HTR-8/SVneo (cell line): ENCODE measurements at regions not wholly inside any gene's neighbourhood (a gene's known extent, or its start where the extent isn't known, plus 50 kb on each side); places are given as distances from the start of the nearest gene placed in this dataset.

Experiments
- DNase-seq: peaks from one replicate; pipeline ENCODE4 v3.0.0; 2011; ENCODE audit warnings: low spot score, mixed read lengths; ENCODE audit not compliant: insufficient read length
- FAIRE-seq: peaks from 2 replicates; lab custom pipeline; 2011; peaks lifted over from hg19 to GRCh38; lab: Jason Lieb, UNC

DNA sequence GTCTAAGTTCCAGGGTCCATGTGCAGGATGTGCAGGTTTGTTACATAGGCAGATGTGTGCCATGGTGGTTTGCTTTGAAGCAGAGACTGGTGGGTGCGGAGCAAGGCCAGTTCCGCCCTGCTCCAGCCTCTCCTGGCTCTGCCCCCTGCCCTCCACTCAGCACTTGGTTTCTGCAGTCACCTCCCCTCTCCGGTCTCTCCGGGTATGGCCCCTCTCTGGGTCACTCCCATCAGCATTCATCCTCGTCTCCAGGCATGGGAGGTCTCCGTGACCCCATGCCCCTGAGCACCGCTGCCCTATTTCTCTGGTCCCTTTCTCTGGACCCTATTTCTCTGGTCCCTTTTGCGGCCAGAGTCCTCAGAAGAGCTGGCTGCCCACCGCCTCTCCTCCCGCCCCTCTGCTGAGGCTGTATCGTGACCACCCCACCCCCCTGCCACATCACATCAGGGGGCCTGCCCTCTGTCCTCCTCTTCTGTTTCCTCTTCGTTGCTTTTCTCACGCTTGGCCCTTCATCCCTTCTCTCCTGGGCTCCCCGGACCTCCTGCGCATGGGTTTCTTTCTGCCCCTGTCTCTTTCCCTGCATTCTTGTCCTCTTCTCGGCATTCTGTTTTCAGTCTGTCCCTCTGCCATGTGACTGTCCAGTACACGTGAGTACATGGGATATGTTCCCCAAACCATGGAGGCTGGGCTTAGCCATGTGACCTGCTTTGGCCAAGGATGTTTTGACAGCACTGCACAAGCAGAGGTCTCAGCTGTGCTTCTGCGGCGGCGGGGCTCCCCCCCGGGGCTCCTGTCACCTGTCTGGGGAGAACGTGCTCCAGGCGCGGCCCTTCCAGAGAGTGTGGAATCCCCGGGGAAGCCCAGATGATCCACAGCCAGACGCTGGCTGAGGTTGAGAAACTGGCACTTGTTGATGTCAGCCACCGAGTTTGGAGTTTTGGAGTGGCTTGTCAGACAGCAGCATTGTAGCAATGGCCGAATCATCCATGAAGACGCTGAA is 54.4 kb upstream of the C1orf174 start:
- DNase-seq (no peak), FAIRE-seq (no peak)

DNA sequence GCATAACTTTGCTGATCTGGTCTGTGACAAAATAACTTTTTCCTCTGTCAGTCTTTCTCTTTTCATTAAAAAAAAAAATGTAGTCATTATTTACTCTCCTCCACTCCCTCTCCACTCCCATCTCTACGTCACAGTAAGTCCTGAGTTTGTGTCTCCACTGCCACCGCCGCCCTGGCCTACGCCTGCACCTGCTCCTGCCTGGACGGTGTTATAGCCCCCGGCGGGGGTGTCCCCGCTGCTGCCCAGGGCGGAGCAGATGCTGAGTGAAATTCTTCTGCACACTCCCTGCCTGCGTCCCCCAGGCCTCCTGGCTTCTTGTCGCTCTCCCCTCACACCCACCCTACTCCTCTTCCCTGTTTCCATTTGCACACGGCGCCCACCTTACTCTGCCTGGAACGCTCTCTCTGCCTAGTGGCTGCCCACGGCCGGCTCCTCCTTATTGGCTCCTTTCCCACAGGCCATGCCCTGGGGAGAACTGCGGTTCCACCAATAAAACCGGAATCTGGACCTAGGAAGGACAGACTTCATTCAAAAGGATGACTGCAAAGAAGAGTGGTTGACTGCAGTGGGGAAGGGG is 55.2 kb upstream of the C1orf174 start:
- FAIRE-seq: no peak
- DNase-seq: no peak

DNA sequence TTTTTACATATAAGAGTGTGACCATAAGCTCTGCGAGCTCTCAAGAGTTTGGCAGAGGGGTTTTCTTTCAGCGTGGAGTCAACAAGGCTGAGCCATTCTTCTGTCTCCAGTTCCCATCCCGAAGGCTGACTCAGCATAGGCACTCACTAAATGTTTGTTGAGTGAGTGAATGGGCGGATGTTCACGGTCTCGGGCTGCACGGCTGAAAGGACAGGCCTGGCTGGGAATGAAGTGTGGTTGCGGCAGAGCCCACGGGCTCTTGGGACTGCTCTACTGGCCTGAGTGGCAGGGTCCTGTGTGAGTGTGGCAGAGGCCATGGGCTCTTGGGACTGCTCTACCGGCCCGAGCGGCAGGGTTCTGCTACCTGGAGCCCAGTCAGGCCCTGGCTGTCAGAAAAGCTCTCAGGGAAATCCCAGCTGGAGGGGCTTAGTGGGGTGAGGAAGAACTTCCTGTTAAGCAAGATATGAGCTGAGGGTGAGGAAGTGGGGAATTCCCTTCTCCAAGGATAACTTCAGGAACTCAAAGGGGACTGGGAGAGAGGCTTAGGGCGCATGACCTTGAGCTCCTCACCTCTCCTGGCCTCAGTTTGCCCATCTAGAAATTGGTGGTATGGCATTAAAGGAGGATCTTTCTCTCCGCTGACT is 56.6 kb upstream of the C1orf174 start:
- FAIRE-seq (no peak), DNase-seq (no peak)

GRCh38 chr1:3959361-3959760 is 59.3 kb upstream of the C1orf174 start:
- FAIRE-seq (no peak), DNase-seq (no peak)

DNA sequence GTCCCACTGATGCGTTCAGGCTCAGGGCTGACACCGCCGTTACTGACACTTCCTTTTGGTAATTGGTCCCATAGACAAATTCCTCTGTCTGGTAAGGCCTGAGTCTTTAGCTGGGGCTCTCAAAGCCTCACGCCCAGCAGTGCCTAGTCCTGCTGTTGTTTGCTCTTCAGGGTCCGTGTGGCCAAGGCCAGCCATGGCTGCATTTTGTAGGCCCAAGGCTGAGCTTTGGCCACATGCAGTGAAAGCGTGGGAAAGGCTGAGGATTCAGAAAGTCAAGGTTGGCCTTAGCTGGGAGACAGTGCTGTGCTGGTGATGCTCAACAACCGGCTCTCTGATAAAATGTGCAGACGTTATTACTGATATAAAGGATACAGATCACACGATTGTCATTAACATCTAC is 63.5 kb upstream of the C1orf174 start:
- no peak for DNase-seq
- FAIRE-seq: no peak

DNA sequence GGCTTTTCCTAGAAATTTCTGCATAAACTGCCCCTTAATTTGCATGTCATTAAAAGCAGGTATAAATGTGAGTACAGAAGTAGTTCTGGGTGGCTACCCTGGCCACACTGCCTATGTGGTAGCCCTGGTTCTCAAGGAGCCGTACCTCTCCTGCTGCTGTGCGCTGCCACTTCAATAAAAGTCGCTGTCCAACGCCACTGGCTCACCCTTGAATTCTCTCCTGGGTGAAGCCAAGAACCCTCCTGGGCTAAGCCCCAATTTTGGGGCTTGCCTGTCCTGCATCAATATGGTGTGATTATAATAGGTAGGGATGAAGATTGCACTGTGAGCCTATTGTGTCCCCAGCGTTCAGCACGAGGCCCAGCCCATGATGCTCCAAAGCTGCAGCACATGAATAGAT is 65.6 kb upstream of the C1orf174 start:
- FAIRE-seq (no peak), DNase-seq (no peak)

DNA sequence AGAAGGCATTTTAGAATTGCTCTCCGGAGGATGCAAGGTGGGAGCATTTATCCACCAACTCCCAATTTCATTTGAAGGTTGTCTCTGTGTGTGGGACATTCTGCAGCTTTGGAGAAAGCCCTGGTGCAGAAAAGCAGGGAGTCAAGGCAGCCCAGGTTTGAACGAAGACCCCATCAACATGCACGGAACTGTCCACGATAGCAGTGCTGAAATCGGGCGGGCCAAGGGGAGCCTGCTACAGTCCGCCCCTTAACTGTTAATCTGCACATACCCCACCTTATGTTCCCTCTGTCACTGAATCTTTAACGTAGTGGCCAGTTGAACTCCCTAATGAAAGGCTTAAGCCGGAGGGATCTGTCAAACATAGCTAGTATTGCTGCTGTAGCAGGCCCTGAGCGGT is 68.8 kb upstream of the C1orf174 start:
- DNase-seq (no peak), FAIRE-seq (no peak)

DNA sequence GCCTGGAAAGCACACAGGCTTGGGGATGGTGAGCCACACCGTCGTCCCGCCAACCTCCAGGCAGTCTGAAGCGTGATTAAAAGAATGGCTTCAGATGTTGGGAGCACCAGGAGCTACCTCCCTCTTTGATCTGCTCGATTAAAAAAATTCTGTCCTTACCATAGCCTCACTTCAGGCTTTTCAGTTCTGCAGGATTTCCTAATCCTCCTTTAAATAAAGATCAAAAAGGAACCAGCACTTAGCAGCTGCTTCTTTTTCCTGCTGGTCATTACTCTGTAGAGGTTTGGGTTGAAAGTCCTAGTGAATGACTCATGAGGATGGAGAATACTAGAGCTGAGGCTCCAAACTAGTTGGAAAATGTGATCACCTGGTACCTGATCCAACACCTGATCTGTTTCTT is 71.9 kb upstream of the C1orf174 start:
- DNase-seq: no peak
- no peak for FAIRE-seq

DNA sequence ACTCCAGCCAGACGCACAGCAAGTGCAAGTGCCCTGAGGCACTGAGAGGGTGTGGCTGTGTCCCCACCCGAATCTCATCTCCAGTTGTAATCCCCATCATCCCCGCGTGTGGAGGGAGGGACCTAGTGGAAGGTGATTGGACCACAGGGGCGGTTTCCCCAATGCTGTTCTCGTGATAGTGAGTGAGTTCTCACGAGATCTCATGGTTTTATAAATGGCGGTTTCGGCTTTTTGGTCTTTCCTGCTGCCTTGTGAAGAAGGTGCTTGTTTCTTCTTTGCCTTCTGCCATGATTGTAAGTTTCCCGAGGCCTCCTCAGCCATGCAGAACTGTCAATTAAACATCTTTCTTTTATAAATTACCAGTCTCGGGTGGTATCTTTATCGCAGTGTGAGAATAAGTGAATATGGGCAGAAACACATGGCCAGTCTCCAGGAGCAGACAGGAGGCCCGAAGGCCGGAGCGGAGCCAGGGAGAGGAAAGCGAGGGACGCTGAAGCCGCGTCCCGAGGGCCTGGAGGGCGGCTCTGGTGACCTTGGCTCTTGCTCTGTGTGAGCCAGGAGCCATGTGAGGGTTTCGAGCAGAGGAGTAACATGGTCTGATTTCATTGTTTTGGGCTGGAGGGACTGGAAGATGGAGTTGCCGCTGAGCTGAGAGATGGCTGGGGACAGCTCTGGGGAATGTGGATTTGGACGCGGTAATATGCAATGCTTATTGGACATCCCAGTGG is 76.0 kb upstream of the C1orf174 start:
- DNase-seq: no peak
- no peak for FAIRE-seq

GRCh38 chr1:3976821-3977220 is 76.7 kb upstream of the C1orf174 start:
- FAIRE-seq (no peak), DNase-seq (no peak)

DNA sequence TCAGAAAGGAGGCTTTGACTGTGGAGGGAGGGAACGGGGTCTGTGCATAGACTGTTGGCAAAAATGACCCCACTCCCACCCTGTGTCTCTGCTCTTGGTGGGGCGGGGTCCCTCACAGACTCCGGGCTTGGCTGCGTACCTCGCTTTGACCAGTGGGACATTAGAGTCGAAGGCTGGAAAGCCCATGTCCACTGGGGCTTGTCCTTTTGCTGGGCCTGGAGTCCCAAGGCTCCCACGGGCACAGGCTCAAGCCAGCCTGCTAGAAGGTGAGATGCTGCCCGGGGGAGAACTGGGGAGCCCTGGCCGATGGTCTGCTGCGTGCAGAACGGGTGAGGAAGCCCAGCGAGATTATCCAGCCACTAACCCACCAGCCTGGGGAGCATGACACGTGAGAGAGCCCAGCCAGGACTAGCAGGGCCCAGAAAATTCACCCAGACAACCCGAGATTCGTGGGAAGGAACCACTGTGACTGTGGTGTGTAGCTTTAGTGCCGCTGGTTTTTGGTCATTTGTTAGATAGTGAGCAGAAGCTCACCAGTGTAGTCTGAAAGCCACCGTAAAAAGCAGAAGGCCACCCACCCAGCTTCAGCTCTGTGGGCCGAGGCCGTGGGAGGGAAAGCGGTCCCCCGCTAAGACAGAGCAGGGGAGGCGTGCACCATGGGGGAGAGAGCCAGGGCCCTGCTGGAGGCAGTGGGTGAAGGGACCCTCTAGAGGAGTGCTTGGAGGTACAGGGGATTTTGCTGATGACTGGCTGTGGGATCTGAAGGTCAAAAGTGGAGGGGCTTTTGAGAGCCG is 78.3 kb upstream of the C1orf174 start:
- FAIRE-seq (no peak), DNase-seq (no peak)

- DNase-seq: no peak
- no peak for FAIRE-seq
Observed at GRCh38 chr1:3978990-3979325, 78.9 kb upstream of the C1orf174 start.

DNA sequence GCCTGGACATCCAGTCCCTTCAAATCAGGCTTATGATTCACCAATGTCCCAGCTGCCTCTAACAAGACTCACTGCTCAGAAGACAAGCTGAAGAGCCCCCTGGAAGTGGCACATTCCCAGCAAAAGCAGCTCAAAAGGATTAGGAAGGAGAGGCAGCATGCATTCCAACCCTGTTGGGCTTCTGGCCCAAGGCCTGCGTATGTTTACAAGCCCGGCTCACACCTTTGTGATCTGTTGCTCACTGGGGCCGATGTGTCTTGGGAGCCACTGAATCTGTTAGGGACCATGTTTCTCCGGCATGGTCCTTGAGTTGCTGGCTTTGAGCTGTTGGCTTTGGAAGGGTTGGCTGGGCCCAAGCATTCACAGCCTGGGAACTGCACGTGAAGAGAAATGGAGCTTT is 81.2 kb upstream of the C1orf174 start:
- no peak for FAIRE-seq
- DNase-seq: no peak

GRCh38 chr1:3981746-3982505 is 81.9 kb upstream of the C1orf174 start:
- FAIRE-seq (no peak), DNase-seq (no peak)

DNA sequence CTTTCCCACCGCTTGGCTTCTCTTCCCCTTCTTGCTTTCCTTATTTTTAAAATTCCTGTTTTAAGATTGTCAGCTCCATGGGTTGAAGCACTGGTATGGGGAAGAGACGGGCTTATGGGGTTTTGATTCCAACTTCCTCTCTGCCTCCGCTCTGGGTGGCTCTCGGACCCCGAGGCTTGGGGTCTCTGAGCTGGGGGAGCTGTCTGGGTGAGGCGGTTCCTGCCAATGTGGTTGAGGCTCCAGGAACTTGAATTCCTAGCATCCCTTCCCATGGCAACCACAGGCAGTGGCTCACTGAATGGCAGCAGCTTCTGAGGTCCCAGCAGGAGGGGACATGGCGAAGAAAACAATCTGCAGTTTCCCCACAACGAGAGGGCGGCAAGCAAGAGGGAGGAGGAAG is 83.1 kb upstream of the C1orf174 start:
- DNase-seq (no peak), FAIRE-seq (no peak)

DNA sequence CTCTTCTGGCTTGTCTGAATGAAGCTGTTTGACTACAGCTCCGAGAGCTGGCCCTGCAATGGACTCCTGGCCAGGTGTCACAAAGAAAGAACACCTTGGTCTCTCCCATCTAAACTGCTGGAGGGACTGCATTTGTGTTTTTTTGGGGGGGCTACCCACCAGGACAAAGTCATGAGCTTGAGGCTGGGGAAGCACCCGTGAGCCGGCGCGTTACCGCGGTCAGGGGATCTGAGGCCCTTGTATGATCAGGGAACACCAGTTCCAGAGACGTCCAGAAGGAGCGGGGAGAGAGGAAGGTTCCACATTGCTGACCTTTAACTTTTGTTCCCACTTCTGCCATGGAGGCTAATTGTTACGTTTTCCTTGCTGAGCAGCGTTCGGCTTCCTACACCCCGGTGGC is 84.5 kb upstream of the C1orf174 start:
- FAIRE-seq: no peak

DNA sequence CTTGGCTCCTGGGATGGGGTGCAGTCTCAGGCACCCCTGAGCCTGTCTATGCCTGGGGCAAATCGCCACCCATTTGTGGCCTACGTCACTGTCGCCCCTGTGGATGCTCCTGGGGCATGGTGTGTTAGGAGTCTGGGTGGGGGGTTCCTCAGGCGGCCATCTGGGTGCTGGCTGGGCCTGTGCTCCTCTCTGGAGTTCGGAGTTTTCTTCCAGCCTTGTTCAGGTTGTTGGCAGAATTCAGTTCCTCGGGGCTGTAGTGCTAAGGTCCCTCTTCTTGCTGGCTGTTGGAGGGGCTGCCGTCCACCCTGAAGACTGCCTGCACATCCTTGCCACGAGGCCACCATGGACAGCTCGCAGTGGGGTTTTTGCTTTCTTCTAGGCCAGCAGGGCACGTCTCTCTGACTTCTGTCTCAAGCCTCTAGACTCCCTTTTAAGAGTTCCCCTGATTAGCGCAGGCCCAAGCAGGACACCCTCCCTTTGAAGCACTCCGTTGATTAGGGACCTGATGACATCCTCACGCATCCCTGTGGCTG is 86.7 kb upstream of the C1orf174 start:
- no peak for FAIRE-seq
- no peak for DNase-seq

More for the DNA sequence above, 84.5 kb upstream of the C1orf174 start:
- no peak for DNase-seq

- no peak for DNase-seq
Observed at GRCh38 chr1:3987669-3988235, 87.7 kb upstream of the C1orf174 start.

GRCh38 chr1:3988431-3988830 is 88.4 kb upstream of the C1orf174 start:
- no peak for FAIRE-seq
- DNase-seq: no peak

More at GRCh38 chr1:3987669-3988235, 87.7 kb upstream of the C1orf174 start:
- no peak for FAIRE-seq
